SKM-1 (cell line): ENCODE measurements at regions not wholly inside any gene's neighbourhood (a gene's known extent, or its start where the extent isn't known, plus 50 kb on each side); places are given as distances from the start of the nearest gene placed in this dataset.

Experiments used
- DNase-seq: peaks from one replicate; lab custom pipeline; 2025; ENCODE audit not compliant: unreplicated experiment; lab: John Stamatoyannopoulos, UW

GRCh38 chr10:131683941-131684340 is 216.9 kb upstream of the PPP2R2D start:
- DNase-seq, result no peak

DNA sequence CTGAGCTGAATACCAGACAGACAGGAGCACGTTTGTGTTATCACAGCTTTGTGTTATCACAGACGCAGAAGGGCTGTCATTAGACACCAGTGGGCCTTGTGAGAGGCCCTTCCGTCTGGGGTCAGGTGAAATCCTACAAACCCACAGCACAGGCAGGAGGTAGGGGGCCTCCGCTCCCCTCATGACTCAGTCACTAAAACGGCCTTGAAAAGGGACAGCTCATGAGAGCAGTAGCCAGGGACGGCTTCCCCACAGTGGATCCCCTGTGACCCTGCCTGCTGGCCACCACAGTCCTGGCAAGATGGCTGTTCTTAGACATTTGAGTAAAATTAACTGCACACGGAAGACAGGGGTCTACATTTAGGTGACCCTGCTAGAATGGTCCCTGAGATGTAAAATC is 215.8 kb upstream of the PPP2R2D start:
- DNase-seq, result no peak

GRCh38 chr10:131685576-131685975 is 215.2 kb upstream of the PPP2R2D start:
- DNase-seq, result no peak

- DNase-seq, result no peak
These were observed 213.9 kb upstream of the PPP2R2D start for GRCh38 chr10:131686781-131687420.

GRCh38 chr10:131688304-131688703 is 212.5 kb upstream of the PPP2R2D start:
- no peak for DNase-seq

- no peak for DNase-seq
These were observed 211.8 kb upstream of the PPP2R2D start for GRCh38 chr10:131689016-131689415.

DNA sequence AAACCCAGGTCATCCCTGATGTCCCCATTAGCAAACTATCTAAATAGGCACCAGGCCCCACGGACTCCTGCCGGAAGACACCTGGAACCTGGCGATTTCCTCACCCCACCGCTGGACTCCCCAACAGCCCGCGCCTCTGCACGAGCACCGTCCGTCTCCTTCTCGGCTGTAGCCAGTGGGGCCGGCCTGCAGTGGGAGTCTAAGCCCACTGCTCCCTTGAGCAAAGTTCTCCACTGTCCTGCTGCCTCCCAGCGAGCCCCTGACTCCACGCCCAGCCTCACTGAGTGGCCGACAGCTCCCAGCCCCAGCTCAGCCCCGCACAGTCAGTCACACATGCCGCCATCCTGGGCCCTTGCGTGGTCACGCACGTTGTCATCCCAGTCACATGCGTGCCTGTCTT is 211.3 kb upstream of the PPP2R2D start:
- no peak for DNase-seq

- DNase-seq, result no peak
These were observed 210.7 kb upstream of the PPP2R2D start for GRCh38 chr10:131689954-131690757.

DNA sequence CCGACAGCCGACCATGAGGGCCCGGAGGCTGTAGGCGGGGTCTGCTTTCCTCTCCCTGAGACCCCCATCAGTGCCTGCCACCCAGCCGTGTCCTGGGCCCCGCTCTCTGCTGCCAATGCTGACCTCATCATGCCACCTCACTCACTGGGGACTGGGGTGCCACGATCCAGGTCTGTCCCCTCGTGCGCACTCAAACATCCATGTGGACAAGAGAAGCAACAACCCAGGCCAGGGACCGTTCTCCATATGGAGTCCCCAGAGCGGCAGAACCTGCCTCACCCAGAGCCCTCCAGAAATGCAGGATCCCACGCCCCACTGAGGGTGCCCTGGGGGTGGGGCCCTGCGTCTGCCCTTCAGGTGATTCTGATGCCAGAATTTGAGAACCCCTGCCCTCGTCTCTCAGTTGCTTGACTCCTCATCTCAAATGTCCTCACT is 210.0 kb upstream of the PPP2R2D start:
- DNase-seq, result no peak

DNA sequence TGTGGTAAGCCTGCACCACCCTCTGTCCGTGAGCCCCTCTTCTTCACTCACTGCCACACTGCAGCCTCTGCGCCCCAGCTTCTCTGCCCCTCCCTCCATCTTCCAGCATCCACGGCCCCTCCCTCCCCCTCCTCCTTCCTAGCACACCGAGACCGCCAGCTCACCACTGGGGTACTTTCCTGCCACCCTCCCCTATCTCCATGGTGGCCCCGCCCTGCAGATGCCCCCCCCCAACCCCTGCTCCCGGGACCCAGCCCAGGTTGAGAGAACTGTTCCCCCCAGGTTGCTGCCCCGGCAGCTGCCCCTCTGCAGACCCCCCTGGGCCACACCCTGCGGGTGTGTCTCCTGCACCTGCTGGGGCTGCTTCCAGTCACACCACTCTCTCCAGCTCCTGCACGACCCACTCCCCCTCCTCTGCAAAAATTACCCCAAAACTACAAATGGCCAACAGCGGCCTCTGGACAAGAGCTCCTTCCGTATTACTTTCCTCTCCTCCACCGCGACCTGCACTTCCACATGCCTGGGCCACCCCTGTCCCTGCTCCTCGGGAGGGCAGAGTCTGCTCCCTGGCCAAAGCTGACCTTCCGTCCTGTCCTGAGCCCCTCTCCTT is 209.2 kb upstream of the PPP2R2D start:
- no peak for DNase-seq

GRCh38 chr10:131692176-131692575 is 208.6 kb upstream of the PPP2R2D start:
- DNase-seq, result no peak

DNA sequence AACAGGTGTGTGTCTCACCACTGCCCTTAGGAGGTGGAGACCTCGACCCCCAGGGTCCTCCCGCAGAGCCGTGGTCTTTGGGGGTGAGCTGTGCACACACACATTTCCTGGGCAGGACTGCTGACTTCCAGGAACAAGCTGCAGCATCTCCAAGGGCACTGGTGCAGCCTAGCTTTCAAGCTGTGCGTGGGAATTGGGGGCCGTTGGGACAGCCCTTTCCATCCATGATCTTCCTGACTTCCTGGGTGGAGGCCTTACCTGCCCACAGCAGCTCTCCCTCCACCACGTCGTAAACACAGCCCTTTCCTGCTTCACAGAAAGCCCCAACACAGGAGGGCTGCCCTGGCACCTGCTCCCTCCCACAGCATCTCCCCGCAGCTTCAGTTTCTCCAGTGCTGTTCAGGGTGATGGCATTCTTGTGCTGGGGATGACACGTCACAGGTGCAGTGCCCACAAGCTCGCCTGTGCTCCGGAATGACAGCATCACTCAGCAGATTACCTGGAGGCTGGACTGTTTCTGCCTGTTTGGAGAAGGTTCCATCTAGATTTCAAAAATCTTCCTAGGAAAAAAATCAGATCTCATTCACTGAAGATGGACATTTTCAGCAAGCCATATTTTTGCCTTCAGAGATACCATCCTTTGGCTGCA is 208.0 kb upstream of the PPP2R2D start:
- no peak for DNase-seq

- DNase-seq, result no peak
These were observed 207.0 kb upstream of the PPP2R2D start for GRCh38 chr10:131693766-131694165.

DNA sequence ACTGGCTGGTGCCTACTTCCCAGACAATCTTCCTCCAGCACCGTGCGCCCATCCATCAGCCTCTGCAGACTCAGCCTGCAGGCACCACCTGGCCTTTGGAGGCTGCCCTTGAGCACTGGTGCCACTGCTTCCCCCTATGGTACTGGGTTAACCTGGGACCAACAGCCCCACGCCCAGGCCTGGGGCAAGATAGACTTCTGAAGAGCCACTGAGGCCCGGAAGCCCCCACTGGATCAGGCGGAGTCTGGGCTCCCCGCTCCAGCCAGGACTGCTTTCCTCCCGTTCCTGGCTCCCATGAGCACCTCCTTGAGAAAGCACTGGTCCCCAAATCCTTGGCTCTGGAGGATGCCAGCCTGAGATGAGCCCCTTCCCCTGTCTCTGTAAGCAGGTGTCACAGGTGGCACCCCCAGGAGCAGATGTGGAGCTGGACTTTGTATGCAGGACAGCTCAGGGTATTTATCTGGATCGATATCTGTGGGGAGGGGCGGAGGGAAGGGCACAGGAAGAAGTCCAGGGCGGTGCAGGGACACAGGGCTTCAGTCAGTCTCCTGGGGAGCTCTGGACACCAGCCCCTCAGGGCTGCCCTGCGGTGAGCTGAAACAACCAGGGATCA is 206.5 kb upstream of the PPP2R2D start:
- no peak for DNase-seq

DNA sequence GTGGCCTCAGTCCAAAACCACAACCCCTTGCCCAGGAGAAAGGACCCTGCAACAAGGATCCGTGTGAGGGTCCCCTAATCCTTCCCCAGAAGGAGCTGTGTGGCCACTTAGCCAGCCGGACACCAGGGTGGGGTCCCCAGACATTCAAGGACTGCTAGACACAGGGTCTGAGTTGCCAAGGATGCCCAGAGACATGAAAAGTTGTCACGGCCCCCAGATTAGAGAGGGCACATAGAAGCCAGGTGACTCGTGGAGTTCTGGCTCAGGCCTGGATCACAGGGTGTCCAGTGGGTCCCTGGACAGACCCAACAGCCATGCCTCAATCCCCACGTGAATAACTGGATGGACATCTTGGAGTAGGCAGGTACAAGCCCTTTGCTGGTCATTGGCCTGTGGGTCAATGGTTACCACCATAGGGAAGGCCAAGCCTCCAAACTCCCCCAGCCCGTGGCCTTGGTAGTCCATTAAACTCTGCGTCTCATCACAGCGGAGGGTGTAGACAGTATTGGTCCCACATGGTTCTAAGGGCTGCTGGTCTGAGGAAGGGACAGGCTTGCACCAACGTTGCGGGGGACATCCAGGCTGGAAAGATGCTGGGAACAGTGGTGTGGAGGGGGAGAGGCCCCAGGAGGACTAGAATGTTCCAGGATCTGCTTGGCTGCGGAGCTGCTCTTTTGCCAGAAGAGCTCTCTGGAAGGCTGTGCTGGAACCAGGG is 205.9 kb upstream of the PPP2R2D start:
- DNase-seq, result no peak

GRCh38 chr10:131695496-131696165 is 205.2 kb upstream of the PPP2R2D start:
- no peak for DNase-seq

DNA sequence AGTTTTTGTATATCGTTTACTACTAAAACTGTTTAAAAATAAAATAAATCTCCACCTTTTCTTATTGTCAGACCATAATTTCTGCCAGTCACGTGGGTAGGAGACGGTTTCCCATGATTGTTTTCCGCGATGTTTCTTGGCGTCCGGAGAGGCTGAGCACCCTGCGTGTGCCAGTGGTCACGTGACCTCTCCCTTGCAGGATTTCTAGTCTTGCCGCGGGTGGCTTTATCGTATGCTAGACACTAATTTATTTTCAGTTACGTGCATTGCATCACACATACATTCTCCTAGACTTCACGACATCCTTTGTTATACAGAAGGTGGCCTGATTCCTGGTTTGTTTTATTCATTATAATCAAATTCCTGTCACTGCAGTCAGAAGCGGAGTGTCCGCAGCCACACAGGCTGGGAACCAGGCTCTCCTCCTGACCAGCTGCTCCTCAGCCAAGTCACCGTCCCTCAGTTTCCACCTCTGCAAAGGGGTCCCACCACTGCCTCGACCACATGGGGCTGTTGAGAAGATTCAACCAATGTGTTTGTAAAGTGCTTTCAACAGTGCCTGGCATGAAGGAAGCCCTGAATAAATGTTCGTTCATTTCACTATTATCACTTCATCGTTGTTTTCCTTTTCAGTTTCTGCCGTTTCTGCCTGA is 203.2 kb upstream of the PPP2R2D start:
- DNase-seq, result no peak

DNA sequence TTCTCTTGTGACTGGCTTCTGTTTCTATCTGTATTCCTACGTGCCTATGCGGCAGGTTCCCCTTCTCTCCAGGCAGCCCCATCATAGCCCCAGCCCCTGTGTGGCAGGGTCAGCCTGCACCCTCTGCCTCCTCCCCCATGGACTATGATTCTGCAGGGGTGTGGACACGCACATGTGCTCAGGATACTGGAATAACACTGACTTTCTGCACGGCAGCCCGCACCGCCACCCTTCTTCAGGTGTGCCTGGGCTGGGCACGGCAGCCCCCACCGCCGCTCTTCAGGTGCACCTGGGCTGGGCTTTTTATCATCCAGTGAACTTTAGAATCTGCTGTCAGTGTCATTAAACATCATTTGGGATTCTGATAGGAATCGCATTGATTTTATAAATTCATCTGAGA is 202.6 kb upstream of the PPP2R2D start:
- no peak for DNase-seq

- DNase-seq, result no peak
These were observed 201.8 kb upstream of the PPP2R2D start for GRCh38 chr10:131698986-131699385.

DNA sequence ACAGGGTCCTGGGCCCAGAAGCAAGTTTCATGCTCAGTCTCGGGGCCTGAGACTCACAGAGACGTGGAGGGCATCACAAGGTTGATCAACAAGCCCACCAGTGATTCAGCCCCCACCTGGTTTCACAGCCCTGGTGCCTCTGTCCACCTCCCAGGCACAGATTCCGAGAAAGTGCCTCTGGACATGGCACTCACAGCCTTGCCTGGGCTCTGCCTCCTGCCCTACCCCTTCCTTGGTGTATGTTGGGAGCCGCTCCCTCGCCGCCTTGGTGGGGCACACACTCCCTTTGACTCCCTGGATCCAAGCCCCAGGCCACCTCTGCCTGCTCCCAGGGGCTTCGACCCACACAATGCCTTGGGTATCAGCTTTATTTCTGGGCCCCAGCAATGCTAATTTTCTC is 200.8 kb upstream of the PPP2R2D start:
- DNase-seq, result no peak
